HG03558 (cell line): ENCODE measurements at regions not wholly inside any gene's neighbourhood (a gene's known extent, or its start where the extent isn't known, plus 50 kb on each side); places are given as distances from the start of the nearest gene placed in this dataset.
"Not testable (repeated sequence)": the region's sequence is repeated elsewhere in the genome, so short reads cannot be mapped to it uniquely, and the experiment has no call there.

Experiments used
- ATAC-seq: cut with Tn5 transposase; IDR thresholded peaks from one replicate; pipeline ENCODE4 v1.9.1; 2021; ENCODE audit warnings: moderate number of reproducible peaks; ENCODE audit not compliant: unreplicated experiment; ENCODE audit errors: extremely low read depth

- ATAC-seq: no peak
These were observed 310.6 kb upstream of the PROK2 start for GRCh38 chr3:72095521-72095920.

- no peak for ATAC-seq
These were observed 309.0 kb upstream of the PROK2 start for GRCh38 chr3:72093992-72094334.

- ATAC-seq: no peak
These were observed 308.5 kb upstream of the PROK2 start for GRCh38 chr3:72093270-72093991.

- ATAC-seq: no peak
These were observed 307.8 kb upstream of the PROK2 start for GRCh38 chr3:72092778-72093177.

- ATAC-seq: no peak
These were observed 303.6 kb upstream of the PROK2 start for GRCh38 chr3:72088486-72089025.

GRCh38 chr3:72087420-72087819 lies 302.5 kb upstream of the PROK2 start:
- ATAC-seq: no peak

- no peak for ATAC-seq
These were observed 301.8 kb upstream of the PROK2 start for GRCh38 chr3:72086743-72087087.

GRCh38 chr3:72086042-72086742 lies 301.2 kb upstream of the PROK2 start:
- ATAC-seq: no peak

GRCh38 chr3:72085036-72085435 lies 300.1 kb upstream of the PROK2 start:
- ATAC-seq: no peak

GRCh38 chr3:72082776-72083462 lies 298.0 kb upstream of the PROK2 start:
- no peak for ATAC-seq

- ATAC-seq: peak; percentile 36
These were observed 297.3 kb upstream of the PROK2 start for GRCh38 chr3:72082186-72082715.

- no peak for ATAC-seq
These were observed 296.7 kb upstream of the PROK2 start for GRCh38 chr3:72081471-72082185.

- ATAC-seq: no peak
These were observed 295.9 kb upstream of the PROK2 start for GRCh38 chr3:72080800-72081199.

GRCh38 chr3:72080095-72080494 lies 295.1 kb upstream of the PROK2 start:
- no peak for ATAC-seq

GRCh38 chr3:72079369-72079872 lies 294.5 kb upstream of the PROK2 start:
- ATAC-seq: no peak

GRCh38 chr3:72078676-72079368 lies 293.9 kb upstream of the PROK2 start:
- no peak for ATAC-seq

- ATAC-seq: peak; percentile 29
These were observed 292.7 kb upstream of the PROK2 start for GRCh38 chr3:72077473-72078259.

GRCh38 chr3:72075848-72076247 lies 290.9 kb upstream of the PROK2 start:
- not testable (repeated sequence) for ATAC-seq

GRCh38 chr3:72071624-72072023 lies 286.7 kb upstream of the PROK2 start:
- no peak for ATAC-seq
